NCI-H82 treated with DMSO at 0.1 percent for 48 hours (cell line): ENCODE measurements at regions not wholly inside any gene's neighbourhood (a gene's known extent, or its start where the extent isn't known, plus 50 kb on each side); places are given as distances from the start of the nearest gene placed in this dataset.

Source experiments
- DNase-seq: peaks from one replicate; lab custom pipeline; 2025; ENCODE audit not compliant: unreplicated experiment; lab: John Stamatoyannopoulos, UW

DNA sequence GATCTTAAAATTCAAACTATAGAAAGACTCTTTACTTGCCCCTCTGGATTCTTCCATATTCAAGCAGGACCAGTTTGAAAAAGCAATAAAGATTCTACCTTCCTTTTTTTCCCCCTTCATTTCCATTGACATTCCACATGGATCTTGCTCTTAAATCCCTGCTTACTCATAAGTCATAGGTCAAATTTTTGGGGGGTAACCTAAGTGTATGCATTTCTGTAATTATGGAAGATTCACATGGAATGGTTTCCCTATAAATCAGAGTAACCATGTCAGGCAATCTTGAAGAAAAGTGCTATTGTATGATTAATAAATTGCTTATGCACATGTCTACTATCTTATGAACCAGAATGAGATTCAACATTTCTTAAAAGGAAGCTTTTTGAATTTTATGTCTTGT is 551.0 kb downstream of the HAO1 start:
- DNase-seq = no peak

DNA sequence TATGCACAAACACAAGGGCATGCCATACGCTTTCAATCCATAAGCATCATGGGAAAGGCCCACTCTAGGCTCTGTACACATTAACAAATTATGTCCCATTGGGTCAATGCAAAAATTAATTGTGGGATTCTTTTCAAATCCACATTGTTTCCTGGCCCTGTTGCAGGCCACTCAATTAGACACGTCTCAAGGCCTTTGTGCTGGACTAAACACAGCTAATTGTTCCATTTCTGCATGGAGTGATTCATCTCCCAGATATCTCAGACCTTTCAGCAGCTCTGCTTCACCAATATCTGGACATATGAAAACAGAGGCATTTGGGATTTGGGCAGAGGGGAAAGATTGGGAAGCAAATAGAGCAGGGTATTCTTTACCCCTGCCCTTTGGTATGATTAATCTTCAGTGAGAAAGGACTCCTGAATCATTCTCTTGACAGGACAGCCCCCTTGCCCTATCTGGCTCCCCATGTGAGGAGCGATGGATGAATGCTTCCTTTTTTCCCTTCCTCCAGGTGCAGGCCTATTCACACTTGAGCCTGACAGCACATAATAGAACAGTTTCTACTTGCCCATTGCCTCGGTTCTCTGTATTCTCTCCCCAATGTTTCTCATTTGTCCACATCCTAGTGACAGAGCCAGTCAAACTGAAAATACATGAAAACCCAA is 547.6 kb downstream of the HAO1 start:
- no peak for DNase-seq

DNA sequence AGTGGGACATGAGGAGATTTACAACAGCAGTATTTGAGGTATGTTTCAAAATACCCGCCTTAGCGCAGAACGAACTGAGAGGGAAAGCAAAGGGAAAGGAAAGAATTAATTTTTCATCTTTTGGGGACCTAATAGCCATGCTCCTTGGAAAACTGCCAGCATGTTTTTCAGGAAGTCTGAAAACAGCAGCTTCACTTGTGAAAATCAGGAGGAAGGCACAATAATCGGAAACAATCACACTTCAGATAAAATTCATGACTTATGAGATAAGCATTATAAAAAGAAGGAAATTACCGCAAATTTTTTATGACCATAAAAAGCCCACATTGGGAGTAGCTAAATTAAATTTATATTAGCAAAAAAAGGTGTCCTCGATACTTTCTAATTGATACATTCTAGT is 541.1 kb downstream of the HAO1 start:
- DNase-seq = no peak

DNA sequence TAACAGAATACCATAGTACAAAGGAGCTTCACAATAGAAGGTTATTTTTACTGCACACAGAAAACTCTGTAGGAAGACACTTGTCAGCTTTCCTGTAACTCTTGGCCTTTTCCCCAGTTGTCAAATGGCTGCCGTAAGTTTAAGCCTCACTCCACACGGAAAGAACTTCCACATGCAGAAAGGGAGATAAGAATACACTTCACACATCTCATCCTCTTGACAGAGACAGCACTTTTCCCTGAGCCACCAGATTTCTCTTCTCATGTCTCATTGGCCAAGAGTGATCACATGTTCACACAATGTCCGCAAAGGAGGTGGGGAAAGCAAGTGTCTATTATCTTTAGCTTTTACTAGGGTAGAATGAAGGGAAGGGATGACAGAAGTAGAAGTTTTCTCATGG is 540.7 kb downstream of the HAO1 start:
- no peak for DNase-seq

DNA sequence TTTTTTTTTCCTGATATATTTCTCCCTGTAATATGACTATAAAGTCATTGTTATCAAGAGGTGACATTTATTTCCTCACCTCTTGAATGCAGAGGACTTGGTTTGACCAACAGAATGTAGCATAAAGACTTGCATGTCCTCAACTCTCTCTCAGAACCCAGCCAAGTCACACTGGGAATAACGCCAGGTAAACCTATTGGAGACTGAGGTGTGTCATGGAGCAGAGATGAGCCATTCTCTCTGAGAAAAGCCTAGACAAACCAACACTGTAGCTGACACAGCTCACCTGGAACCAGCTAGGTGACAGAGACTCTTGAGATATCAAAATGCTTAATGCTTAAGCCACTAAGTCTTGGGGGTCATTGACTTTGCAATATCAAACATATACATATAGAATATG is 533.6 kb downstream of the HAO1 start:
- DNase-seq = no peak

DNA sequence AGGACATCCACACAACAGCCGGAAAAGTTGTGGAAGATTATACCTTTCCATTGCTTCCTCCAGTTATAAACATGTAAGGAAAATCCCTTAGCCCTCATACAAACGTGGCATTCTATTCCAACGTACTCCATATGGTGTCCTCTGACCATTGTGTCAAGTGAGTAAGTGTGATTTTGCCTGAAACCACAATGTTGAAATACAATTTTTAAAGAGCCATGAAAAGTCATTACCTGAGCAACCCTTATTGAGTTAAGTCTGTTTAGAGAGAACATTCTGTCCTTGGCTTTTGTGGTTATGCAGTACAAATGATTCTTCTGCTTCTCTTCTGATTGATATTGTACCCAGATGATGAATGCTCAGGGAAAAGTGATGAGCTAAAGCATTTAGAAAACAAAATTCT is 530.1 kb downstream of the HAO1 start:
- DNase-seq = no peak

DNA sequence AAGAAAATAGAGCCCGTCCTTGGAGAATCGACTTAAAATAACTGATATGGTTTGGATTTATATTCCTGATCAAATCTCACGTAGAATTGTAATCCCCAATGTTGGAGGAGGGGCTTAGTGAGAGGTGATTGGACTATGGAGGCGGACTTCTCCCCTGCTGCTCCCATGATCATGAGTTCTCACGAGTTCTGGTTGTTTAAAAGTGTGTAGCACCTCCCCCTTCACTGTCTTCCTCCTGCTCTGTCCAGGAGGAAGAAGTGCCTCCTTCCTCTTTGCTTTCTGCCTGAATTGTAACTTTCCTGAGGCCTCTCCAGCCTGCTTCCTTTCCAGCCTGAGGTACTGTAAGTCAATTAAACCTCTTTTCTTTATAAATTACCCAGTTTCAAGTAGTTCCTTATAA is 529.2 kb downstream of the HAO1 start:
- DNase-seq = no peak

DNA sequence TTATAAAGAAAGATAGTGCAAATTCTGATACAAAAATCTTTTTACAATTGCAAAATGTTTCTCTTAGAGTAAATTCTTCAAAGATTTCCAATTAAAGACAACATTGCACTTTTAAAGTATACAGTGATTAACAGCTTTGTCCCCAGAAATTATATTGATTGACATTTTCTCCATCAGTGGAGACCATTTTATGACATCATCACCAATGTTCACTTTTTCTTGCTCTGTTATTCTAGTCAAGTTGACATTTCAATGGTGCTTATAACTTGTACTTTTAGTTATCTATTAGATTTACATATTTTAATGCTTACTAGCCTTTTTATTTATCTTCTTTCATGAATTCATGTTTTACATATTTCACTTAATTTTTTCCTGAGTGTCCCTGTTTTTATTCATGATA is 524.8 kb downstream of the HAO1 start:
- no peak for DNase-seq

DNA sequence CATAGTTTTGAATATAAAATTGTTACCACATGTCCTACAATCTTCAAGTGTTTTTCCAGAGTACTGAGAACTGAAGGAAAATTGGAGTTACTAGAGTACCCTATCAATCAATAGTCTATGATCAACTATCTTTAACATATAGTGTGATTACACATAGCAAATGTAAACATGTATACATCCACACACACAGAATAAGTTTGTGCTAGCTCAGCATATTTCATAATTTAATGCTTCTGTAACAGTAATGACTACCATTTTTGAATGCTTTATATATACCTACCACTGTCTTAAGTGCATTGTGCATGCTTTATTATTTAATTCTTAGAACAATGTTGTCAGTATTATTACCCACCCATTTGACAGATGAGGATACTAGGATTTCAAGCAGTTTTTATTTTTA is 523.9 kb downstream of the HAO1 start:
- DNase-seq = no peak

DNA sequence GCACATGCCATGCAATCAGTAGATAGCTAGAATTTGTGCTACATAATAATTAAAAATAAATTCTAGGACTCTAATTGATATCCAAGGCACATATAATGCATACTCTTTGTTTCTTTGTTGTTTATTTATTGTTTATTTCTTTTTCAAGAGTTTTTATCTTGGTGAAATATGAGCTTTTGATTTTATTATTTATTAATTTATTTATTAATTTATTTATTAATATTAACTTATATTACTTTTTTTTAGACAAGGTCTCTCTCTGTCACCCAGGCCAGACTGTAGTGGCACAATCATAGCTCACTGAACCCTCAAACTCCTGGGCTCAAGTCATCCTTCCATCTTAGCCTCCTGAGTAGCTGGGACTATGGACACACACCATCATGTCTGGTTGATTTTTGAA is 519.9 kb downstream of the HAO1 start:
- DNase-seq = no peak

DNA sequence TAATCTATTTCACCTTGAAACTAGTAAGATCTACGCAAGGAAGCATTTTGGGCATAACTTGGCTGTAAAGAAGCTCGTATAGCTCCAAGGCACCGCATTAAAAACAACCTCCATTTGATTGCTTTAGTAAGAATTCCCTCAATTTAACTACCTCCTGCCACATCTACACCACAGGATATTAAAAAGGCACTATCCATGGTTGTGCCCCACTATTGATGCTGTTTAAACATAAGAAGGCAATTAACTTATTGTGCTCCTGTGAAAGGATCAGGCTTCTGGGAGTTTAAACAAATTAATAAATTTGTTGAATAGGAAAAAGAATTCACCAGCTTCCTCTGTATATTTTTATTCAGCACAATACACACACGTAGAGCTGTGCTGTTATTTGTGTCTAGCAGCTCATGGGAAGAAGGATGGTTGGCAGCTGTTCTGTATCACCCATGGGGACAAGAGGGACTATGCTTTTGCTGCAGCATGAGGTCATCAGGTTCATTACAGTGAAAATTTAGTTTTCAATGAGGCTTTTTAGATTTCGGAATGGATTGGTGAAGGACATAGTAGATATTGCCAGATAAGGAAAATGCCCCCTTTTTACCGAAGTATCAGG is 513.3 kb downstream of the HAO1 start:
- no peak for DNase-seq

DNA sequence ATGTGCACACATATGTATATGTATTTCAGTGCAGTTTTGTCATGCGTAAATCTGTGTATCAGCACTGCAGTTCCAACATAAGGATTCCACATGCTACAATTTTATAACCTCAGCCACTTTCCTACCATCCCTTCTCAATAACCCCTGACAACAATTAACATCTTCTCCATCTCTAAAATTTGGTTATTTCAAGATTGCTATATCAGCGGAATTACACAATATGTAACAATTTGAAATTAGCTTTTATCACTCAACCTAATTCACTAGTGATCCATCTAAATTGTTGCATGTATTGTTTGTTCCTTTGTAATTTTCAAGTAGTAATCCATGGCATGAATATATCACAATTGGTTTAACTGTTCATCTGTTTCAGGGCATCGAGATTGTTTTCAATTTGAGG is 511.3 kb downstream of the HAO1 start:
- no peak for DNase-seq

DNA sequence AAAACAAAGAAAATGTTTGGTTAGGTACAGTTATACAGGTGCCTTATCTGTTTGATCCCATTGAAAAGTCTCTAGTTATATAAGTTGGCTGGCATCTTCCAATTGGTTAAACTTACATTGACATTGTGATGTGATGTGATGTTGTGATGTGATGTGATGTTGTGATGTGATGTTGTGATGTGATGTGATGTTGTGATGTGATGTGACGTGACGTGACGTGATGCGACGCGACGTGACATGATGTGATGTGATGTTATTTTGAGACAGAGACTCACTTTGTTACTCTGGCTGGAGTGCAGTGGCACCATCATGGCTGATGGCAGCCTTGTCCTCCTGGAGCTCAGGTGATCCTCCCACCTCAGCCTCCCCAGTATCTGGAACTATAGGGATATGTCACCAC is 507.6 kb downstream of the HAO1 start:
- no peak for DNase-seq

DNA sequence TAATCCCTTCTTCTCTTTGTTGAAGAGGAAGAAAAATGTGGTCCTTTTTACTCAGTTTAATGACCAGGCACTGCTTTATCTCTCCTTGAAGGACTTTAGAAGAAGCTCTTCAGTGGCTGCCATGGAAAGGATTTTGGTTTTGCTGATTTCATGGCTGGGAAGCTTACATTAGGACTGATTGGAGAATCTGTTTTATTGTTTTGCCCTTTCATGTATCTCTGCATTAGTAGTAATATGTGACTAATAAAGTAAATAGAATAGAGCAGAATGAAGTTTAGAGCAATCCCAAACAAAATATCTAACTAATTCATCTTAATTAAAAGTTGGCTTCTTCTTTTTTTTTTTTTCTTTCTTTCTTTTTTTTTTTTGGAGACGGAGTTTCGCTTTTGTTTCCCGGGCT is 502.9 kb downstream of the HAO1 start:
- DNase-seq = no peak

DNA sequence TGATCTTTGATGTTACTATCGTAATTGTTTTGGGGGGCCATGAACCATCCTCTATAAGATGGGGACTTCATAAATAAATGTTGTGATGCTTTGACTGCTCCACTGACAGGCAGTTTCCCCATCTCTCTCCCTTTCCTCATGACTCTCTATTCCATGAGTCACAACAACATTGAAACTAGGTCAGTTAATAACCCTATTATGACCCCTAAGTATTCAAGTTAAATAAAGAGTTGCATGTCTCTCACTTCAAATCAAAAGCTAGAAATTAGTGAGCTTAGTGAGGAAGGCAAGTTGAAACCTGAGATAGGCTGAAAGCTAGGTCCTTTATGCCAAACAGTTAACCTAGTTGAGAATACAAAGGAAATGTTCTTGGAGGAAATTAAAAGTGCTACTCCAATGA is 491.0 kb downstream of the HAO1 start:
- no peak for DNase-seq

DNA sequence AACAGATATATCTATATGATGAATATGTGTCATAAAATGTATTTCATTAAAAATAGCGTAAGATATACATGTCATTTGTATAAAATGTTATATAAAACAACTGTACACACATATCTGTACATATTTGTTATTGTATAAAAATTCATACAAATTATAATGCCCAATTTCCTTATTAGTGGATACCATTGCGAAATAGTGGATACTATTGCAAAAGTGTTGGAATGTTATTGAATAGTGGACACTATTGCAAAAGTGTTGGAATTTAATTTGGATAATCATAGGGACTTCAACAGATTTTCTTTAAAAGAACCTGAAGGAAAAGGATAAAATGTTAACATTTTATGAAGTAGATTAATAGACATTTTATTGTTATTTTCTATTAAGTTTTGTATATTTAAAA is 487.4 kb downstream of the HAO1 start:
- no peak for DNase-seq

DNA sequence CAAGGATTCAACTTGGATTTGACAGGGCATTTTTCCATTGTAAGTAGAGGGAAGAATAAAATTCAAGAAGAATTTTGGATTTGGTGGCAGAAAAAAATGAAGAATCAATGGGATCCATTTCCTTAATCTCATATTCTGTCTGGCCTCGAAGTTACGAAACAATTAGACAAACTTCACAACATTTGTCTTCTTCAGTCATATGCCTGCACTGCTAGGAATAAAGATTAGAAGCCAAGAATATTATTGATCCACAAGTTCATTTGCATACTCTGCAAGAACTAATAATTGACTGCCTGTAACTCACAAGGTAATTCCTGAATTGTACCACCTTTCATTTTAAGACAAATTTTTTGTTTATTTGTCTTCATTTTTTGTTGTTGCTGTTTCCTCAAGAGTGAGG is 486.2 kb downstream of the HAO1 start:
- no peak for DNase-seq

DNA sequence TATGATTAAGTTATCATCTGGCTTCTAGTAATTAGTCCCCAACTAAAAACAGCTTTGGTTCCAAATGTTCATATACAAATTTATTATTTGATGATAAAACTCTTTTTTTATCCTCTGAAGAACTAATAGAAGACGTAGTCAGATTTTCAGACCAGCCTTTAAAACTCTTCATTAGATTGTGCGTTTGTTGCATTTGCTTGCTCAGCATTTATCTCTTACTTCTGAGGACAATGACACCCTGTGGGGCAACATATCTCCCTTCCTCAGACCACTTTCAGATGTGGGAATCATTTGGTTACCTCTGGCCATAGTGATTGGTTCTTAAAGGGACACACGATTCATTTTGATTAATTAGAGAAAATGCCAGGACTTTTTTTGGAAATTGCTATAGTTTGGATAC is 481.8 kb downstream of the HAO1 start:
- DNase-seq = no peak

DNA sequence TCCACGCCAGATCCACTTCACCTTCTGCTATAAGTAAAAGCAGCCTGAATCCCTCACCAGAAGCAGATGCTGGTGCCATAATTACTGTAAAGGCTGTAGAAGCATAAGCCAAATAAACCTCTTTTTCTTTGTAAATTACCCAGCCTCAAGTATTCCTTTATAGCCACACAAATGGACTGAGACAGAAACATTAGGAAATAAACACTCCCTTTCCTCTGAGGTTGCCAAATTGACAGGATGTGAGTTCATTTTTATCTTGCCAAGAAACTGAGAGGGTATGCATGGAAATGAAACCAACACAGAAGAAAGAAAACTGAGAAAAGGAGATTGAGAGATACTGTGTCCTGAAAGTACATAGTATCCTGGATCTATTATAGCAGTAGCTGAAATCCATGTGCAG is 481.2 kb downstream of the HAO1 start:
- DNase-seq = no peak

DNA sequence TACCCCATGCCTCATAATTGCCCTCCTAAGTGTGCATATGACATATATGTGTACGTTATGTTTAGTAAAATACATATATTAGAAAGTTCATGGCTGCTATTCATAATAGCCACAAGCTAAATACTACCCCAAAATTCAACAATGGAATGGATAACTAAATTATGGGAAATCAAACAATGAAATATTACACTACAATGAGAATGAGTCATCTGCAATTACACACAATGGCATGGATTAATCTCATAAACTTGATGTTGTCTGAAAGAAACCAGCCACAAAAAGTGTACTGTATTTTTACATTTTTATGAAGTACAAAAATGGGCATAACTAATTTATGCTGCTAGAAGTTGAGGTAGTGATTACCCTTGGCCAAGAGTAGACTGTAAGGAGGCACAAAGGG is 477.0 kb downstream of the HAO1 start:
- DNase-seq = no peak

DNA sequence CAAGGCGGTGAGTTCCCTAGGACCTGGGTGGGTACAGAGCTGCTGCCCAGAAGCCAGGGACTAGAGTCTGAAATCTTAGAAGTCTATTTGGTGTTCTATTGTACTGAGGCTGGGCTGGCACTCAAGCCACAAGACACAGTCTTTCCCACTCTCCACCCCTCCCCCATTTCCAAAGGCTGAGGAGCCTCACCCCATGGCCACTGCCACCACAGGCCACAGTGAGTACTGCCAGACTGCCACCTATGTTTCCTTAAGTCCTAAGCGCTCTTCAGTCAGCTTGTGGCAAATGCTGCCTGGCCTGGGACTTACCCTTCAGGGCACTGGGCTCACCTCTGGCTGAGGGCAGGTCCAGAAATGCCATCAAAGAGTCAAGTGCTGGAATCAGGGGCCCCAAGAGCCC is 469.3 kb downstream of the HAO1 start:
- no peak for DNase-seq

DNA sequence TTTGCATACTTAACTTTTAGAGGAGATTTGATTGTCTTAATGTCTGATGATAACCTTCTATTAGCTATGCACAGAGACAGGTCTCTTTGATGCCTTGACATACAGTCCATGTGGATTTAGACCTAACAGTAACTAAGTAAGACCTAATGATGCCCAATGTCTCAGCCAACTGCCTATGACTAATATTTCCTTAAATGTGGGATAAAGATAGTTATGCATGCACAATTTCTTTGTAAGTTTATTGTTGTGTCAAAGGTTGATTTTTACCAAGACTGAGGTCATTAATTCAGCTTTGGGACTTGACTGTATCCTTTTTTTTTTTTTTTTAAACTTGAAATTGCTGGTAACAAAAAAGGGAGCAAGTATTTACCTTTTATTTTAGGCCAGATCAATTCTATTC is 450.0 kb downstream of the HAO1 start:
- no peak for DNase-seq

DNA sequence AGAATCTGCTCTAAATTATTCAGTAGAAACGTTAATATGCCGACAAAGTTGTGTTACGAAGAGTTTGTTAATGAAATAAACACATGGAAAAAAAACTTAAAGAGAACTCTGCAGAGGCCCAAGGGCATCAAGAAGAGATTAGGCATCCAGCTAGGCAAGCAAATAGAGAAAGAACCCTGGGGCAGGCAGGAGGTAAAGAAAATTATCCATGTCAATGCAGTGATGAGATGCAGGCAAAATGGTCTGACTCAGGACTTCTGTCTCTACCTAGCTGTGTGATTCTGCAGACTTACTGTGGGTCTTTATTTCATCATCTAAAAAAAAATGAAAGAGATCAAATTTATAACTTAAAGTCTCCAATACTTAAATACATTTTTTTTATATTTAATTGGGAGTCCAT is 448.0 kb downstream of the HAO1 start:
- no peak for DNase-seq
